ENCODE measurements at regions not wholly inside any gene's neighbourhood (a gene's known extent, or its start where the extent isn't known, plus 50 kb on each side); places are given as distances from the start of the nearest gene placed in this dataset.

- no peak for DNase-seq (ENCODE audit: low spot score)
Observed at GRCh38 chr4:106677213-106677612, 308.6 kb upstream of the GIMD1 start.

DNA sequence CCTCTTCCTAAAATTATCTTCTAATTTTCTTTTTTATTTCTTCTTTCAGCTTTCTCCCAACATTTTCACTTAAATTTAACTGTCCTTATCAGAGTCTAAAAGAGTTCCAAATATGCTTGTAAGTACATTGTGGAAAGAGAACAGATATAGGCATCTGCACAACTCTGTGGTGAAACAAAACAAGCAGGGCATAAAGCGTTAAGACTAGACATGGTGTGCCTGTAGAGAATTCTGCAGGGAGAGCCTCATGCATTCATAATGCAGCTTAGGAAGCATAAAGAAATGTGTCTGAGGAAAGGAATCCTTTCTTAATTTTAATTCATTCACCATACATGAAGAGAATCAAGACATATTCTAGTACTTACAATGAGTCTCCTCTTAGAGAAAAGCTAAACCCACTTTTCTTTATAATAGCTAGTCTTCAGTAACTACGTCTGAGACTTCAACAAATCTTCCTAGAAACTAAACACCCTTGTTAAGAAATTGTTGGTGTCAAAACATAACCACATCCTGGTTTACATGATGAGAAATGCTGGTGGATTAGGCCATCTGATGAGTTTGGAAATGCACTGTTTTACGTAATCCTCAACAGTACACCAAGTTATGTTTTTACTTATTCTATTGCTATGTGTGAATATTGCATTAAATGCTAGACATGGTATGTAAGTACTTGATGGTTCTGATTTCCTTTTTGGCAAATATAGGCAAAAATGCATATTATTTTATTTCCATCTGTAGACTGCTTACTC, 307.8 kb upstream of the GIMD1 start:
- no peak for DNase-seq (ENCODE audit: low spot score)

- DNase-seq (ENCODE audit: low spot score) = no peak
Observed at GRCh38 chr4:106671716-106672115, 303.1 kb upstream of the GIMD1 start.

- DNase-seq (ENCODE audit: low spot score) = no peak
Observed at GRCh38 chr4:106670976-106671375, 302.4 kb upstream of the GIMD1 start.

DNA sequence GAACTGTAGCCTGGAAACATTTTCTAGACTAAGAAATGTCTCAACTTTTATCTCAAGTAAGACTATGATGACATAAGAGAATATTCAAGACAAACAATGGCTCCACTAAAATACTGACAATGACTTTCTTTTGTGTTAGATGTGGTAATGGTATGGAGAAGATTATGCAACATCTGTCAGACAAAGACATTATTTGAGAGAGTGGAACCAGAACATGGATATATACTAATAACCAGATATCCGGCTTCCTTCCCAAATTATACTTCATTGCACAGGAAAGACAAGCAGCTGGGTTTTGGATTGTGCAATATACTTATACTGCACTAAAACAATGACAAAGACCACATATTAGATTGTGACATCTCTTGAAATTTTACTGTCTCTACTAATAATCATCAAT, 290.8 kb upstream of the GIMD1 start:
- no peak for DNase-seq (ENCODE audit: low spot score)

DNA sequence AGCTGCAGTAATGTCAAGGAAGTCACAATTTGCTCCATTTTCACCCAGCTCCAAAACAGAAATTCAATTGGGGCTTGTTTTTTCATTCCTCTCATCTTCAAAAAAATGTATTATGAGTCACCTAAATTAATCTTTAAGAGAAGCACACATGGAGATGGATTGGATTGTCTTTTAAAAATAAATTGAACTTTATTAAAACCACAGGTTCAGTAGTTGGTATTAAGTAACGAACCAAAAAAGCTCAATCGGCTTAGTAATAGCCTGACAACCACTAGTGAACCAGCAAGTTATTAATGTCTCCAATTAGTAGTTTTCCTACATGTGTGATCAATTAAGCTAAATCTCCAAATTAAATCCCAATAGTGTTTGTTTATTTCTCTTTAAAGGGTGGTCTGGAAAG, 283.5 kb upstream of the GIMD1 start:
- DNase-seq (ENCODE audit: low spot score) = no peak

DNA sequence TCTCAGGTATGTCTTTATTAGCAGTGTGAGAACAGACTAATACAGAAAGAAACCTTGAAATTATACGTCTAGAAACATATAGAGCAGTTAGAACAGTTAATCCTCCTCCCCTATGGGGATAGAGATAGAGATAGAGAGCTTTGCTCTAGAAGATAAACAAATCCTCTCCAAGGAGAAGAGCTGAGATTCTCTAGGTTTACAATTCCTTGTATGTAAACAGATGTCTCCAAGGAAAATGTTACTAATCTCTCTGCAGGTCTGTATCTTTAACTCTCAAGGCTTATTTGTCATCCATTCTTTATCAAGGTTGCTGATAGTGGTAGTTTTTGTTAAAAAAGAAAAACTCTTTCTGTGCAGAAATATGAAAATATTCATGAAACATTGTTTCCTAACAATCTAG, 282.1 kb upstream of the GIMD1 start:
- DNase-seq (ENCODE audit: low spot score) = no peak

GRCh38 chr4:106647451-106647850, 278.9 kb upstream of the GIMD1 start:
- no peak for DNase-seq (ENCODE audit: low spot score)

GRCh38 chr4:106629268-106629625, 260.7 kb upstream of the GIMD1 start:
- DNase-seq (ENCODE audit: low spot score) = no peak

- DNase-seq (ENCODE audit: low spot score) = no peak
Observed at GRCh38 chr4:106628586-106629267, 260.1 kb upstream of the GIMD1 start.

DNA sequence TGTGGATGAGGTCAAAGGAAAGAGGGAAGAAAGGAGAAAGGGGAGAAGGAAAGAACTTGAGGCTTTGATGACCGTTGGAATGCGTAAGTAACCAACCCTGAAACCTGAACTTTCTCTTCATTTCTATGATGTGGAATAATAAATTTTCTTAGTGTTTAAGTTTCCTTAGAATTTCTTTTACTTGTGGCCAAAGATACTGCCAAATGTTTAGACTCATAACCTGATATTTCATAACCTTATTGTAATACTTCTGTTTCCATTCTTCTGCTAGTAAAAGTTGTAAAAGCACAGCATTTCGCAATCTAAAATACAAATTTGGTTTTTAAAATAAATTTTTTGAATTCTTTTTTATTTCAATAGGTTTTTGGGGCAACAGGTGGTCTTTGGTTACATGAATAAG, 258.5 kb upstream of the GIMD1 start:
- DNase-seq (ENCODE audit: low spot score) = no peak

DNA sequence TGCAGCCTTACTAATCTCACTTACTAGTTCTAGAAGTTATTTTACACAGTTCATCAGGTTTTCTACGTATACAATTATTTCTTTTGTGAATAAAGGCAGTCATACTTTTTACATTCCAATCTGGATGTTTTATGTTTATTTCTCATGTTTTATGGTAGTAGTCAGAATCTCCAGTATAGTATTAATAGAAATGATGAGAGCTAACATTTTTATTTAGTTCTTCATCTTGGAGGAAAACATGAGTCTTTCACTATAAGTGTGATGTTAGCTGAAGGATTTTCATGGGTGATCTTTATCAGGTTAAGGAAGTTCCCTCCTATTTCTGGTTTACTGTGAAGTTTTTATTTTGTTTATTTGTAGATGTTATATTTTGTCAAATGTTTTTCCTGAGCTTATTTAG, 256.1 kb upstream of the GIMD1 start:
- DNase-seq (ENCODE audit: low spot score) = no peak

DNA sequence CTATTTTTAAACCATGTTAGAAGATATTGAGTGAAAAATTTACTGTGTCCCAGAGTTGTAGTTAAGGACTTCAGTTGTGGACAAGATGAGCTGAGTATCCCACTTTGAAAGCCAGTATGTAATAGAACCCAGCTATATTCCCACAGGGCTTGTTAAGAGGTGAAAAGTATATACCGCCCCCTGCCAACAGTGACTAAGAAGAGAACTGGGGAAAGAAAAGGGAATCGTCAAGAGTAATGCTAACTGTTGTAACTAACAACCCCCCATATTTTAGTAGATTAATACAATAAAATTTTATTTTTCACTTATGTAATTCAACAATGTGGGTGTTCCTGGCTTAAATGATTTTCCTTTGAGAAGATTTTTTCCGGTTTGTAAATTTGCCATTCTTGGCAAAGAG, 250.4 kb upstream of the GIMD1 start:
- DNase-seq (ENCODE audit: low spot score) = no peak

GRCh38 chr4:106615961-106616360, 247.4 kb upstream of the GIMD1 start:
- DNase-seq (ENCODE audit: low spot score) = no peak

DNA sequence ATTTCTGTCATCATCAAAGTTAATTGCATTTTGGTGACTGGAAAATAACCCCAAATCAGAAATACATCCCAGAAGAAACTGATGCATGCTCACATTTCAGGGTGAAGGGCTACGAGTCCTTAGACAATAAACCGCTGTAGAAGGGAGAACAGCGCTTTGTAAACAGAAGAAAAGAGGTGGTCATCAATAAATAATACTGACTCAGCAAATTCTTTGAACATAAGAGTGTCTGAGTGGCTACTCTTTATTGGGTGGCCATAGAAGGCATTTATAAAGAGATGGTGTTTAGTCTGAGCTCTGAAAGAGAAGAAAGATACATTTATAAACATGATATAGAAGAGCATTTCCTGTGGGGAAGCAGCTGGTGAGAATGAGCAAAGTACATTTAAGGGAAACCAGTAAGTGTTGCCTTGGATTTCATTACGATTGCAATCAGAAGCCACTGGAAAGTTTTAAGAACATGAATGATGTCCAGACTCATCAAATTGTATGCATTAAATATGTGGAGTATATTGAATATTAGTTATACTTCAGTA, 246.9 kb upstream of the GIMD1 start:
- no peak for DNase-seq (ENCODE audit: low spot score)

GRCh38 chr4:106614441-106614840, 245.9 kb upstream of the GIMD1 start:
- no peak for DNase-seq (ENCODE audit: low spot score)

DNA sequence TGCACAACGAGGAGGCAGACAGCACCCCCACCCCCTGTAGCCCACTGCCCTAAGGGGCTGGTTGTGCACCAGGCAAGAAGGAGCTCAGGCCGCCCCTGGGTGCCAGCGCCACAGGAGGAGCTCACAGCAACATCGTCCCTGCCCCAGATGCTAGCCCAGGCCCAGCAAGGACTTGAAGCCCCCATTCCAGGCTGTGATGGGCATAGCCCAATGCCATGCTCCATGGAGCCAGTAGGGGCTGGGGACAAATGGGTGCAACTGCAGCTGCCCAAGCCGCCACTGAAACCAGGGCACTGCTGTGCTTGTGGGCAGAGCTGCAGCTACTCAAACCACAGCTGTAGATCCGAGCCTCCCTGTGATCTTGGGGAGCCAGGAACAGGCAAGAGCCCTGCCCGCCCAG, 241.3 kb upstream of the GIMD1 start:
- no peak for DNase-seq (ENCODE audit: low spot score)

DNA sequence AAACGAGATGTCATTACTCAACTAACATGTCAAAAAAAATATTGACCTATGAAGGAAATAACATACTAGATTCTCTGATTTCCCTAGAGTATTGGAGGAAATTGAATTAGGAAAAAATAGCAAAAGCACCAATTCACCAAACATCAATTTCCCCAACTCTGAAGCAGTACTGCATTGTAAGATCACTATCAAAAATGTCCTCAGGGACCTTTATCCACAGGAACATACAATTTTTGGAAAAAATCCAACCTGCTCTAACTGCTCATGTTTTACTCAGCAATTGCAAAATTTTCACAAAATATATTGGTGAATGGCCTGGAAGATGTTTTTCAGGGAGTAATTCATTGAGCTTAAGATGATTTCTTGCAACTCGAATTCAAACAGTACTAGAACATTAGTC, 239.0 kb upstream of the GIMD1 start:
- no peak for DNase-seq (ENCODE audit: low spot score)

GRCh38 chr4:106604319-106605051, 235.9 kb upstream of the GIMD1 start:
- DNase-seq (ENCODE audit: low spot score) = no peak

DNA sequence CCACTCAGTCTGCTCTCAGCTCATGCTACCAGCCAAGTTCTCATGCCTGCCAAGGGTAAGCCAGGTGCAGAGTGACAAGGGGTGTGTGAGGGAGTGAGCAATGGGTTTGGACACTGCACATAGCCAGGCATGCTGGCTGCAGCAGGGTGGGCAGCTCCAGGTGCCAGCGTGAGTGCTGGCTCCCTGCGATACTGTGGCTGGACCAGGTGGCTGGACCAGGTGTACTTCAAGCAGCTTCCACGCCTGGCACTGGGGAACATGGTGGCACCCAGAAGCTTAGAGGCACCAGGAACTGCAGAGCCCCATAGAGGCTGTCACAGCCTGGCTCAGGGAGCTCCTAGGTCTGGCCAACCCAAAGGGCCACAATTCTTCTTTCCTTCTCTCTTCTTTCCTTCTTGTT, 234.9 kb upstream of the GIMD1 start:
- DNase-seq (ENCODE audit: low spot score) = no peak

DNA sequence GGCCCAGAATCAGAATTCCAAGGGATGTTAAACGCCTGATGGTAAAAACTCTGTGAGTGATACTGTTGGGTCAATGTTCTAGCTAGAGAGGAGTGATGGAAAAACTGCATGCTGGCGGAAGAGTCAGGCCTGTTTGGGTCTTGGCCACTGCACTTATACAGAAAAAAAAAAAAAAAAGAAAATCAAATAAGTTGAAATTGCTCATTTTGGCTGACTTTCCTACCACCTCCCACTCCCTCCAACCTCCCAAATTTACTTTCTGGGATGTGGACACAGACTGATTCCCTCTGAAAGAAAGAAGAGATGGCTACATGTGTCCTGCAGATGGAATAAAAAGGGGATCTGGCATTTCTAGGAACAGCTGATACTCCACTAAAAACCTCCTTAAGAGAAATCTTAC, 234.1 kb upstream of the GIMD1 start:
- DNase-seq (ENCODE audit: low spot score) = no peak

DNA sequence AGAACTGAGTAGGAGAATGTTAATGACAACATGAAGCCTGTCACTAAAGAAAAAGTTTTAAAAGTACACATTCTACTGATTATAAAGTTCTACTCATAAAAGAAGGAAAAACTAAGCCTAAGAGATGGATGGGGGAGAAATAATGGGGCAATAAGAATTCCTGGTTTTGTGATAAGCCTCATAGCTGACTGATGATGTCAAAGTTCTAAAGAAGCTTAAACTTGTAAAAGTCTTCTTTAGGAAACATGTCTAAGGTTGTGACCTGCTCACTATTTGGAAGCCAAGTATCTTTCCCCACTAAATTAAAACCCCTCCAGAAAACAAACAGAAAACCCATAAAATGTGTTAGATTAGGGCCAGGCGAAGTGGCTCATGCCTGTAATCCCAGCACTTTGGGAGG, 232.9 kb upstream of the GIMD1 start:
- no peak for DNase-seq (ENCODE audit: low spot score)

- DNase-seq (ENCODE audit: low spot score) = no peak
Observed at GRCh38 chr4:106595906-106596305, 227.3 kb upstream of the GIMD1 start.

Measured in pons (tissue), 1 donor.